ENCODE measurements at regions not wholly inside any gene's neighbourhood (a gene's known extent, or its start where the extent isn't known, plus 50 kb on each side); places are given as distances from the start of the nearest gene placed in this dataset.

- intact Hi-C loops (cut with micrococcal nuclease): no loop called here
- no peak for DNase-seq
- Mint-ChIP-seq H3K36me3 (ENCODE audit: low read depth) (no peaks in the 10 kb centered on the region), H3K4me3 (no peak overlapping the region), H3K4me1 (ENCODE audit: low read depth) (no peaks in the 10 kb centered on the region), H3K27me3 (ENCODE audit: low read depth) (peaks cover 2% of the 10 kb centered on the region), H3K9me3 (peaks cover 3% of the 10 kb centered on the region), H3K27ac (no peak overlapping the region)
- CTCF ChIA-PET: interaction anchor here (0.6 kb wide), 1 partner anchor 1463 kb away, joined by 3 read pairs; no protein-coding TSS in a partner anchor
Measured at GRCh38 chr7:37531225-37531624, 82.6 kb upstream of the ELMO1 start.

- no peaks in the 10 kb centered on the region for H3K36me3 Mint-ChIP-seq (ENCODE audit: low read depth)
- no peak overlapping the region for H3K27ac Mint-ChIP-seq
- DNase-seq: no peak
- H3K4me1 Mint-ChIP-seq (ENCODE audit: low read depth): no peaks in the 10 kb centered on the region
- H3K27me3 Mint-ChIP-seq (ENCODE audit: low read depth): peaks cover 2% of the 10 kb centered on the region
- peaks cover 3% of the 10 kb centered on the region for H3K9me3 Mint-ChIP-seq
- no peak overlapping the region for H3K4me3 Mint-ChIP-seq
- intact Hi-C loops (cut with micrococcal nuclease): no loop called here
- CTCF ChIA-PET: interaction anchor here (0.6 kb wide), 1 partner anchor 13 kb away, joined by 3 read pairs; no protein-coding TSS in a partner anchor
Measured at GRCh38 chr7:37532636-37533035, 84.0 kb upstream of the ELMO1 start.

- DNase-seq: no peak
- no peak overlapping the region for H3K27ac Mint-ChIP-seq
- H3K4me1 Mint-ChIP-seq (ENCODE audit: low read depth): no peaks in the 10 kb centered on the region
- intact Hi-C loops (cut with micrococcal nuclease): no loop called here
- H3K9me3 Mint-ChIP-seq: peaks cover 3% of the 10 kb centered on the region
- CTCF ChIA-PET: interaction anchor here (0.7 kb wide), 1 partner anchor 150 kb away, joined by 3 read pairs; no protein-coding TSS in a partner anchor
- no peaks in the 10 kb centered on the region for H3K27me3 Mint-ChIP-seq (ENCODE audit: low read depth)
- no peaks in the 10 kb centered on the region for H3K36me3 Mint-ChIP-seq (ENCODE audit: low read depth)
- no peak overlapping the region for H3K4me3 Mint-ChIP-seq
Measured at GRCh38 chr7:37534893-37535610, 86.4 kb upstream of the ELMO1 start.

GRCh38 chr7:37535841-37536240, 87.2 kb upstream of the ELMO1 start:
- Mint-ChIP-seq H3K27ac (no peak overlapping the region), H3K9me3 (peaks cover 3% of the 10 kb centered on the region), H3K4me3 (no peak overlapping the region), H3K27me3 (ENCODE audit: low read depth) (no peaks in the 10 kb centered on the region), H3K4me1 (ENCODE audit: low read depth) (no peaks in the 10 kb centered on the region), H3K36me3 (ENCODE audit: low read depth) (no peaks in the 10 kb centered on the region)
- intact Hi-C loops (cut with micrococcal nuclease): no loop called here
- DNase-seq: no peak
- CTCF ChIA-PET: interaction anchor here (0.7 kb wide), 1 partner anchor 149 kb away, joined by 3 read pairs; no protein-coding TSS in a partner anchor

- CTCF ChIA-PET: no interaction called here
- Mint-ChIP-seq H3K4me3 (no peak overlapping the region), H3K4me1 (ENCODE audit: low read depth) (no peaks in the 10 kb centered on the region), H3K36me3 (ENCODE audit: low read depth) (no peaks in the 10 kb centered on the region), H3K27me3 (ENCODE audit: low read depth) (no peaks in the 10 kb centered on the region), H3K9me3 (peaks cover 3% of the 10 kb centered on the region), H3K27ac (no peak overlapping the region)
- intact Hi-C loops (cut with micrococcal nuclease): no loop called here
- no peak for DNase-seq
Measured at GRCh38 chr7:37536706-37537105, 88.0 kb upstream of the ELMO1 start.

GRCh38 chr7:37537439-37537838, 88.8 kb upstream of the ELMO1 start:
- Mint-ChIP-seq H3K27ac (no peak overlapping the region), H3K9me3 (peaks cover 3% of the 10 kb centered on the region), H3K36me3 (ENCODE audit: low read depth) (no peaks in the 10 kb centered on the region), H3K4me1 (ENCODE audit: low read depth) (no peaks in the 10 kb centered on the region), H3K27me3 (ENCODE audit: low read depth) (no peaks in the 10 kb centered on the region), H3K4me3 (no peak overlapping the region)
- intact Hi-C loops (cut with micrococcal nuclease): no loop called here
- CTCF ChIA-PET: no interaction called here
- DNase-seq: no peak

- intact Hi-C loops (cut with micrococcal nuclease): no loop called here
- no peak for DNase-seq
- no peak overlapping the region for H3K27ac Mint-ChIP-seq
- H3K4me1 Mint-ChIP-seq (ENCODE audit: low read depth): no peaks in the 10 kb centered on the region
- no peaks in the 10 kb centered on the region for H3K36me3 Mint-ChIP-seq (ENCODE audit: low read depth)
- H3K27me3 Mint-ChIP-seq (ENCODE audit: low read depth): no peaks in the 10 kb centered on the region
- CTCF ChIA-PET: no interaction called here
- H3K9me3 Mint-ChIP-seq: no peaks in the 10 kb centered on the region
- no peak overlapping the region for H3K4me3 Mint-ChIP-seq
Measured at GRCh38 chr7:37538945-37539344, 90.3 kb upstream of the ELMO1 start.

GRCh38 chr7:37540917-37541316, 92.3 kb upstream of the ELMO1 start:
- H3K27me3 Mint-ChIP-seq (ENCODE audit: low read depth): no peaks in the 10 kb centered on the region
- CTCF ChIA-PET: no interaction called here
- intact Hi-C loops (cut with micrococcal nuclease): no loop called here
- H3K27ac Mint-ChIP-seq: no peak overlapping the region
- no peaks in the 10 kb centered on the region for H3K4me1 Mint-ChIP-seq (ENCODE audit: low read depth)
- H3K36me3 Mint-ChIP-seq (ENCODE audit: low read depth): no peaks in the 10 kb centered on the region
- no peak for DNase-seq
- H3K9me3 Mint-ChIP-seq: no peaks in the 10 kb centered on the region
- H3K4me3 Mint-ChIP-seq: no peak overlapping the region

GRCh38 chr7:37541810-37542443, 93.3 kb upstream of the ELMO1 start:
- no peaks in the 10 kb centered on the region for H3K36me3 Mint-ChIP-seq (ENCODE audit: low read depth)
- H3K27ac Mint-ChIP-seq: no peak overlapping the region
- CTCF ChIA-PET: no interaction called here
- intact Hi-C loops (cut with micrococcal nuclease): no loop called here
- DNase-seq: no peak
- H3K4me3 Mint-ChIP-seq: no peak overlapping the region
- H3K27me3 Mint-ChIP-seq (ENCODE audit: low read depth): no peaks in the 10 kb centered on the region
- no peaks in the 10 kb centered on the region for H3K9me3 Mint-ChIP-seq
- no peaks in the 10 kb centered on the region for H3K4me1 Mint-ChIP-seq (ENCODE audit: low read depth)

GRCh38 chr7:37545619-37546534, 97.2 kb upstream of the ELMO1 start:
- DNase-seq: no peak
- Mint-ChIP-seq H3K4me3 (no peak overlapping the region), H3K36me3 (ENCODE audit: low read depth) (no peaks in the 10 kb centered on the region), H3K4me1 (ENCODE audit: low read depth) (no peaks in the 10 kb centered on the region), H3K27ac (no peak overlapping the region), H3K27me3 (ENCODE audit: low read depth) (no peaks in the 10 kb centered on the region), H3K9me3 (no peaks in the 10 kb centered on the region)
- intact Hi-C loops (cut with micrococcal nuclease): no loop called here
- CTCF ChIA-PET: no interaction called here

- CTCF ChIA-PET: no interaction called here
- H3K27ac Mint-ChIP-seq: no peak overlapping the region
- peaks cover 1% of the 10 kb centered on the region for H3K27me3 Mint-ChIP-seq (ENCODE audit: low read depth)
- DNase-seq: no peak
- H3K4me1 Mint-ChIP-seq (ENCODE audit: low read depth): no peaks in the 10 kb centered on the region
- H3K4me3 Mint-ChIP-seq: no peak overlapping the region
- H3K9me3 Mint-ChIP-seq: no peaks in the 10 kb centered on the region
- intact Hi-C loops (cut with micrococcal nuclease): no loop called here
- no peaks in the 10 kb centered on the region for H3K36me3 Mint-ChIP-seq (ENCODE audit: low read depth)
Measured at GRCh38 chr7:37546677-37547076, 98.0 kb upstream of the ELMO1 start.

- CTCF ChIA-PET: no interaction called here
- Mint-ChIP-seq H3K4me1 (ENCODE audit: low read depth) (no peaks in the 10 kb centered on the region), H3K9me3 (no peaks in the 10 kb centered on the region), H3K27ac (no peak overlapping the region), H3K36me3 (ENCODE audit: low read depth) (no peaks in the 10 kb centered on the region), H3K27me3 (ENCODE audit: low read depth) (peaks cover 10% of the 10 kb centered on the region), H3K4me3 (no peak overlapping the region)
- DNase-seq: no peak
- intact Hi-C loops (cut with micrococcal nuclease): no loop called here
Measured at GRCh38 chr7:37549076-37549931, 100.6 kb upstream of the ELMO1 start.

Data from activated naive CD4-positive, alpha-beta T cell treated with anti-CD3 and anti-CD28 coated beads for 36 hours (primary cell).